Pancreas (tissue), 10 donors: ENCODE measurements at regions not wholly inside any gene's neighbourhood (a gene's known extent, or its start where the extent isn't known, plus 50 kb on each side); places are given as distances from the start of the nearest gene placed in this dataset.

Experiments
- ATAC-seq, 4 donors: fragments of 200-7000 bp; cut with Tn5 transposase; one replicate each; pipeline versions ENCODE4 v1.8.0 to v1.9.1; 2020; ENCODE audit warnings: mild to moderate bottlenecking in 4 of 4, moderate library complexity in 4 of 4
- DNase-seq, 6 donors: peaks; one replicate each; pipeline ENCODE4 v3.0.0-alpha.2; 2020
- FAIRE-seq: peaks from 2 replicates; lab custom pipeline; 2012; peaks lifted over from hg19 to GRCh38; lab: Jason Lieb, UNC
- H3K27ac ChIP-seq, 4 donors: fragments of 200-600 bp; sonication (generic); 1 replicate in 3 of 4; 2 replicates in 1 of 4; pipeline versions ENCODE4 v1.5.0 to v1.8.0; 2020
- H3K27me3 ChIP-seq, 4 donors: fragments of 200-600 bp; one replicate each; pipeline ENCODE4 v1.8.0; 2021
- H3K36me3 ChIP-seq, 3 donors: fragments of 200-600 bp; sonication (generic) in 1 of 3; one replicate each; pipeline versions ENCODE4 v1.5.0 to v1.8.0; 2020 to 2021
- H3K4me1 ChIP-seq, 3 donors: fragments of 200-600 bp; one replicate each; pipeline ENCODE4 v1.8.0; 2021
- H3K4me3 ChIP-seq, 4 donors: fragments of 200-600 bp; sonication (generic) in 2 of 4; one replicate each; pipeline versions ENCODE4 v1.5.0 to v1.8.0; 2020 to 2021
- H3K9me3 ChIP-seq, 4 donors: fragments of 200-600 bp; one replicate each; pipeline ENCODE4 v1.8.0; 2021
- WGBS, 2 donors: extraction: QIAGEN DNeasy Blood & Tissue Kit; methylation state at CpG; one replicate each; pipeline ENCODE4 v1.1.7; 2013; 5-methylcytosine and 5-hydroxymethylcytosine counted together
- intact Hi-C, 3 donors: fragments of 100-400 bp; cut with DNase I; formaldehyde crosslinking; loops; one replicate each; pipeline versions ENCODE4 v1.11.1 to v1.14.2; 2022
- TF ChIP-seq, protein P1 (sequence below), 4 donors: fragments of 200-600 bp; sonication (generic) in 3 of 4; IDR thresholded peaks; one replicate each; pipeline versions ENCODE4 v1.5.0 to v1.8.0; 2021; ENCODE audit warnings: antibody characterized with exemption in 4 of 4
- donor health status: healthy with polysubstance abuse.
- donor health status: DM: no; HTN: no; CAD: no; lungs with moderate emphysema.
- donor health status: DM: no; HTN: no; CAD: no.
- donor health status: control.
- donor health status: control.
- donor health status: Bipolar disorder and iron deficiency.
- donor health status: DM: yes; HTN: yes; CAD: no.
- donor health status: DM: no; HTN: no; CAD: no.
- donor health status: DM: no; HTN: no; CAD: no.
- donor health status: DM: yes; HTN: yes; CAD: no.

DNA sequence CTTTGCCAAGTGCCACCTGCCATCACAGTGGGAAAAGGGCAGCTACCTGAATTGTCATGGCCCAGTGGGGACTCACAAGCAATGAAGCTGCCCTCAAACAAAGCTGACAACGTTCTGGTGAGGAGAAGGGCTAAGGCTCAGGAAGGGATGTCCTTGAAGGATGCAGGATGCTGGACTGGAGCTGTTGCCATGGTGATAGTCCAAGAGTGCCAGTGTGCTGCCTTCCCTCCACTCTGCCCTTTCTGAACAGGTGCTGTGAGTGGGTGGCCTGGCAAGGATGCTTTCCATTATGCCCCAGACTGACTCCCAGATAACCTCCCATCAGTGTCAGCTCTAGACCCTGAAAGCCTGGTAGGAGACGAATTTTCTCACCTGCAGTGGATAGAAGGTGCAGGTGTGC, 137.8 kb upstream of the GYPC start:
- no peak for ATAC-seq
- 32 to 38% methylated on average over 2 of the region's 2 CpGs for WGBS, 2 donors
- Histone ChIP-seq H3K4me3 (no peak overlapping the region), H3K36me3 (no peaks in the 10 kb centered on the region), H3K27ac (no peak overlapping the region), H3K9me3 (no peaks in the 10 kb centered on the region), H3K4me1 (no peaks in the 10 kb centered on the region), H3K27me3 (no peaks in the 10 kb centered on the region)
- intact Hi-C loops = no loop called here
- FAIRE-seq = no peak
- TF ChIP-seq, protein P1, sequence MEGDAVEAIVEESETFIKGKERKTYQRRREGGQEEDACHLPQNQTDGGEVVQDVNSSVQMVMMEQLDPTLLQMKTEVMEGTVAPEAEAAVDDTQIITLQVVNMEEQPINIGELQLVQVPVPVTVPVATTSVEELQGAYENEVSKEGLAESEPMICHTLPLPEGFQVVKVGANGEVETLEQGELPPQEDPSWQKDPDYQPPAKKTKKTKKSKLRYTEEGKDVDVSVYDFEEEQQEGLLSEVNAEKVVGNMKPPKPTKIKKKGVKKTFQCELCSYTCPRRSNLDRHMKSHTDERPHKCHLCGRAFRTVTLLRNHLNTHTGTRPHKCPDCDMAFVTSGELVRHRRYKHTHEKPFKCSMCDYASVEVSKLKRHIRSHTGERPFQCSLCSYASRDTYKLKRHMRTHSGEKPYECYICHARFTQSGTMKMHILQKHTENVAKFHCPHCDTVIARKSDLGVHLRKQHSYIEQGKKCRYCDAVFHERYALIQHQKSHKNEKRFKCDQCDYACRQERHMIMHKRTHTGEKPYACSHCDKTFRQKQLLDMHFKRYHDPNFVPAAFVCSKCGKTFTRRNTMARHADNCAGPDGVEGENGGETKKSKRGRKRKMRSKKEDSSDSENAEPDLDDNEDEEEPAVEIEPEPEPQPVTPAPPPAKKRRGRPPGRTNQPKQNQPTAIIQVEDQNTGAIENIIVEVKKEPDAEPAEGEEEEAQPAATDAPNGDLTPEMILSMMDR (IDR thresholded peaks at IDR 0.05) = no peak
- DNase-seq = no peak

DNA sequence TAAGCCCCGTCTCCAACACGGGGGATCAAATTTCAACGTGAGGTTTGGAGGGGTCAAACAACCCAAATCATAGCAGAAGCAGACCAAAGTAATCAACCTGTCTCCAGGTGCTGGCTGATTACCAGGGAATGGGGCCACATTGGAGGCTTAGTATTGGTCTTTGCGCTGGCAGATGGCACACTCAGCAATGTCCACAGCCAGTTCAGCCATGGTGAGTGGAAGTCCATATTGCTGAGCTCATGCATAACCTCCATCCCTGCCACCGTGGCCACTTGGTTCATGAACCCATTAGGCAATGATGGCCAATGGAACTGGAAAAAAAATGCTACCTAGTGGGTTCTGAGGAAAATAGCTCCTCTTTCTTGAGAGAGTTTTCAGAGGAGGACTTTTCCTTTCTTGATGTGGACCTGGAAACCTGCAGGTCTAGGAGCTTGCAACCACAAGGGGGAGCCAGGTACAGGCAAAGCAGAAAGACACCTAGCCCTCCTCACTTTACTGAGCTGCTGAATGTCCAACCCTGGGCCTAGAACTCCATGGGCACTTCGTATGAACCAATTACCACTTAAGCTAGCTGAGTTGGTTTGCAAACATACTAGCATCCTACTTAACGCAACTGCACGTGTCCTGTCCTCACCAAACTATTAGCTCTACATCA, 128.0 kb upstream of the GYPC start:
- peak; percentile 55 to 80 (median 64) for ATAC-seq
- H3K4me3 ChIP-seq = no peak overlapping the region
- peak in 4 of 6 donors; percentile 18 to 56 (median 40) for DNase-seq
- WGBS, 2 donors = 69 to 75% methylated on average over 8 of the region's 8 CpGs
- H3K27ac ChIP-seq = no peak overlapping the region
- TF ChIP-seq, protein P1 (IDR thresholded peaks at IDR 0.05) = peak; percentile 22 to 49 (median 41)
- H3K9me3 ChIP-seq = no peaks in the 10 kb centered on the region
- no peaks in the 10 kb centered on the region for H3K36me3 ChIP-seq
- H3K4me1 ChIP-seq = no peaks in the 10 kb centered on the region
- intact Hi-C loops = loop anchor here in 2 of 3 donors (10.0 kb wide), 1 partner anchor 247 kb away; no protein-coding TSS in a partner anchor
- H3K27me3 ChIP-seq = no peaks in the 10 kb centered on the region
- no peak for FAIRE-seq

DNA sequence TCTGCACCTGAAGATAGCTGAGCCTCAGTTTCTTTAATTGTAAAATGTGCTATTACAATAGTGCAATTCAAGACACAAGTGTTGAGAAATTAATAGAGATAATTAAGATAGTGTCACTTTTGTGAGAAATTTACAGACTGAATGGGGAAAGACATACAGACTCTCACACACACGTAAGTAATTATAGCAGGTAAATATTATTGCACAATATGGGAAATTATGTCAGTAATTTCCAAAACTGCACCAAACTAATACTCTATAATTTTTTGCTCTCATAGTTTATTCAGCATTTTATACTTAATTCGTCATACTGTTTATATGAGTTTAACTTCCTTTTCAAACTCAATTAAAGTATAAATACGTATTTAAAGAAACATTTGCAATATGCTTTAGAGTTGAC, 124.9 kb upstream of the GYPC start:
- intact Hi-C loops = no loop called here

DNA sequence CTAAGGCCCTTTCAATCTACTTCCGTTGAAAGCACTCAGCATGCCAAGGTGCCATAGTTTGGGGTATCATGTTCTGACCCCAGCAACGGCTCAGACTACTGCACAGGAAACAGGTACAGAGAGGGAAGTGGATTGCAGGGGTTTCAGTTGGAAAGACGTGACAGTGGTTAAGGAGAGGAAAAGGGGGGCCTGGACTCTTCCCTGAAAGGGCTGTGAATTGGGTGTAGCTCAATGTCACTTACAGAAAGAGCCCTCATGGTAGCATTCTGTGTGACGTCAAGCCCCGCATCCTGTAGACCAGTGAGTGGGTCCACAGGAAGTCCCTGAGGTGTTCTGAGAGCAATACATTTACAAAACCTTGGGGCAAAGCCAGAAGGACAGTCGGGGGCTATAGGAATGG, 121.5 kb upstream of the GYPC start:
- no peaks in the 10 kb centered on the region for H3K36me3 ChIP-seq
- 62 to 71% methylated on average over 6 of the region's 6 CpGs for WGBS, 2 donors
- intact Hi-C loops = no loop called here
- no peaks in the 10 kb centered on the region for H3K4me1 ChIP-seq
- ATAC-seq (no peak), FAIRE-seq (no peak), DNase-seq (no peak)
- no peaks in the 10 kb centered on the region for H3K9me3 ChIP-seq
- H3K4me3 ChIP-seq = no peak overlapping the region
- H3K27ac ChIP-seq = no peak overlapping the region
- TF ChIP-seq, protein P1 (IDR thresholded peaks at IDR 0.05) = no peak
- peaks cover 0 to 2% (median 0%) of the 10 kb centered on the region in 4 donors for H3K27me3 ChIP-seq

More for the DNA sequence above, 124.9 kb upstream of the GYPC start:
- no peak for ATAC-seq
- Histone ChIP-seq H3K4me3 (no peak overlapping the region), H3K27me3 (no peaks in the 10 kb centered on the region), H3K36me3 (no peaks in the 10 kb centered on the region), H3K27ac (no peak overlapping the region), H3K4me1 (no peaks in the 10 kb centered on the region), H3K9me3 (no peaks in the 10 kb centered on the region)
- FAIRE-seq = no peak
- no peak for DNase-seq
- 67 to 85% methylated on average over 3 of the region's 3 CpGs for WGBS, 2 donors
- TF ChIP-seq, protein P1 (IDR thresholded peaks at IDR 0.05) = no peak

DNA sequence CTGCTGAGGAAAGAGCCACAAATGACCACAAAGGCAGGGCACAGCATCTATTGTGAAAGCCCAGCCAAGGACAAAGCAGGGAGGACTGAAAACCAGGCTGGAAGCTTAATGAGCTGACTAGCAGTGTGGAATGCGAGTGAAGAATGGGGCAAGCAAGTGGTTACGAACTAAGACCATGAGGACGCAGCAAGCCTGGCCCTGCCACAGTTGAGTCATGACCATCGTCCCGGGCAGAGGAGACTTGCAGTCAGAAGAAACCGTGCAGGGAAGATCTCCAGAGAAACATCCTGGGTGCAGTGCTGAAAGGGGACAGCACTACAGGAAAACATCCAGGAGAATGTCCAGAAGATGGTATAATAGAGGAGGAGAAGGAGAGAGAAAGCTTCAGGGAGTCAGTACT, 120.5 kb upstream of the GYPC start:
- intact Hi-C loops = no loop called here
- no peak for FAIRE-seq
- WGBS, 2 donors = 78 to 93% methylated on average over 6 of the region's 6 CpGs
- TF ChIP-seq, protein P1 (IDR thresholded peaks at IDR 0.05) = no peak
- Histone ChIP-seq H3K4me3 (no peak overlapping the region), H3K9me3 (peaks cover 0 to under 1% (median 0%) of the 10 kb centered on the region in 4 donors), H3K36me3 (no peaks in the 10 kb centered on the region), H3K4me1 (no peaks in the 10 kb centered on the region), H3K27ac (no peak overlapping the region), H3K27me3 (peaks cover 0 to 2% (median 0%) of the 10 kb centered on the region in 4 donors)
- no peak for ATAC-seq
- DNase-seq = no peak
